ENCODE measurements at regions not wholly inside any gene's neighbourhood (a gene's known extent, or its start where the extent isn't known, plus 50 kb on each side); places are given as distances from the start of the nearest gene placed in this dataset.

GRCh38 chr4:151887816-151888180 lies 127.0 kb upstream of the GATB start:
- TF ChIP-seq FOXM1 (IDR thresholded peaks at IDR 0.05; ENCODE audit: borderline replicate concordance, low read depth) (no peak), NFIC (IDR thresholded peaks at IDR 0.05) (no peak), REST (IDR thresholded peaks at IDR 0.05; ENCODE audit: low read depth) (no peak), RAD21 (IDR thresholded peaks at IDR 0.05; ENCODE audit: low read depth) (no peak), TAF1 (IDR thresholded peaks at IDR 0.05; ENCODE audit: low read depth) (no peak), TEAD4 (IDR thresholded peaks at IDR 0.05) (no peak), ZBTB7A (IDR thresholded peaks at IDR 0.05; ENCODE audit: low read depth) (no peak), MAX (IDR thresholded peaks at IDR 0.05) (no peak), EGR1 (IDR thresholded peaks at IDR 0.05) (no peak), CREB1 (IDR thresholded peaks at IDR 0.05; ENCODE audit: low read depth) (no peak), CEBPB (IDR thresholded peaks at IDR 0.05) (no peak)
- TF ChIP-seq, protein P1, sequence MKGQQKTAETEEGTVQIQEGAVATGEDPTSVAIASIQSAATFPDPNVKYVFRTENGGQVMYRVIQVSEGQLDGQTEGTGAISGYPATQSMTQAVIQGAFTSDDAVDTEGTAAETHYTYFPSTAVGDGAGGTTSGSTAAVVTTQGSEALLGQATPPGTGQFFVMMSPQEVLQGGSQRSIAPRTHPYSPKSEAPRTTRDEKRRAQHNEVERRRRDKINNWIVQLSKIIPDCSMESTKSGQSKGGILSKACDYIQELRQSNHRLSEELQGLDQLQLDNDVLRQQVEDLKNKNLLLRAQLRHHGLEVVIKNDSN (IDR thresholded peaks at IDR 0.05), result no peak

DNA sequence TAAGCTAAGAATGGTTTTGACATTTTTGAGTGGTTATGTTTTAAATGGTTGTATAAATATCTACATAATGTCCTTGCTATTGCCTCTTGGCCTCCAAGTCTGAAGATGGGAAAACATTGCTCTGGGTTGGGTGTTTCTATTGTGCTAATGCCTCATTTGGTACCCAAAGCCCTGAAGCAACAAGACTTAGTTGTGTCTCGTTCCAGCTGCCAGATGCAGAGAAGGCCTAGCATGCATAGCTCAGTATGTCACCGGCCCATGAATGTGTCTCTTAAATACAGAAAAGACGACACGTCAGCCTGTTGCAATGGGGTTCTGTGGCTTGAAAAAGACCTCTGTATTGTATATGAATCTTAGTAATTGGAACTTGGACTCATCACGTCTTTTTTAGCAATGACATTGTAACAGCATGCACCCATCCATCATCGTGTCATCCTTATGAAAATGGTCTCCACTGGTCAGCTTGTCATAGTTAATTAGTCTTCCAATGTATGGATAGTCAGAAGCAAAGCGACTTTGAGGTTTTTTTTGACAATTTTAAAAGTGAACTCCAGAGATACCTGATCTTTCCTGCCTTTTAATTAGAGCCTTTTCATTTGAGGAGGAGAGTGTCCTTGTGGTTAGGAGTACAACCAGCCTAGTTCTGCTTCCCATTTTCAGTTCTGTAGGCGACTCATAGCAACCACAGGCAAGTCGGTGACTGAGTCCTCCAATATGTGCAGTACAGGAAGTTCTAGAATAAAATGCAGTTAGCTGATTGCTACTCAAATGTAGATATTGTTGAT lies 126.4 kb upstream of the GATB start:
- TF ChIP-seq NFIC (IDR thresholded peaks at IDR 0.05), result no peak
- no peak for TF ChIP-seq ZBTB7A (IDR thresholded peaks at IDR 0.05; ENCODE audit: low read depth)
- TF ChIP-seq CEBPB (IDR thresholded peaks at IDR 0.05), result no peak
- no peak for TF ChIP-seq EGR1 (IDR thresholded peaks at IDR 0.05)

DNA sequence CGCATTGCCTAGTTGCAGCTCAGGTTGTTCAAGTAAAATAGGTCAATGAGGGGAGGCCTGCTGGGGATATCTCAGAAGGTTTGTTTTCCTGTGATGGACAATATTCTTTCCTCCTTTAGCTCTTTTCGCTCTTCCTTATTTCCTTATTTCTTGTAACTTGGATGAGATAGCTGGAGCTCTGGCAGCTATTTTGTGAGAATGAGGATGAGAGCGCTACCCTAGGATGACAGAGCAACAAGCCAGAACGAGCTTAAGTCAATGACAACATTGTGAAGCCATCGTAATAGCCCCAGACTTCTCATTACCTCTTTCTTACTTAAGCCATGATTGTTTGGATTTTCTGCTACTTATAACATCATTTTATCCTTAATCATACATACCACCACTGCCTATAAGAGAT lies 124.3 kb upstream of the GATB start:
- TF ChIP-seq YY1 (IDR thresholded peaks at IDR 0.05; ENCODE audit: low read depth), result no peak
- TF ChIP-seq CEBPB (IDR thresholded peaks at IDR 0.05), result no peak
- TF ChIP-seq REST (IDR thresholded peaks at IDR 0.05; ENCODE audit: low read depth), result no peak
- no peak for TF ChIP-seq TAF1 (IDR thresholded peaks at IDR 0.05; ENCODE audit: low read depth)
- TF ChIP-seq EGR1 (IDR thresholded peaks at IDR 0.05), result no peak
- no peak for TF ChIP-seq ZBTB7A (IDR thresholded peaks at IDR 0.05; ENCODE audit: low read depth)
- TF ChIP-seq TCF12 (IDR thresholded peaks at IDR 0.05; ENCODE audit: low read depth), result no peak
- TF ChIP-seq, protein P1 (IDR thresholded peaks at IDR 0.05), result no peak
- TF ChIP-seq CREB1 (IDR thresholded peaks at IDR 0.05; ENCODE audit: low read depth), result no peak
- no peak for TF ChIP-seq MAX (IDR thresholded peaks at IDR 0.05)
- no peak for TF ChIP-seq EP300 (IDR thresholded peaks at IDR 0.05; ENCODE audit: borderline replicate concordance)
- TF ChIP-seq NFIC (IDR thresholded peaks at IDR 0.05), result no peak
- TF ChIP-seq RAD21 (IDR thresholded peaks at IDR 0.05; ENCODE audit: low read depth), result no peak
- TF ChIP-seq FOXM1 (IDR thresholded peaks at IDR 0.05; ENCODE audit: borderline replicate concordance, low read depth), result no peak
- no peak for TF ChIP-seq TEAD4 (IDR thresholded peaks at IDR 0.05)

- no peak for TF ChIP-seq TEAD4 (IDR thresholded peaks at IDR 0.05)
- no peak for TF ChIP-seq REST (IDR thresholded peaks at IDR 0.05; ENCODE audit: low read depth)
- no peak for TF ChIP-seq RAD21 (IDR thresholded peaks at IDR 0.05; ENCODE audit: low read depth)
- TF ChIP-seq NFIC (IDR thresholded peaks at IDR 0.05), result no peak
- TF ChIP-seq EGR1 (IDR thresholded peaks at IDR 0.05), result no peak
- no peak for TF ChIP-seq YY1 (IDR thresholded peaks at IDR 0.05; ENCODE audit: low read depth)
Observed at GRCh38 chr4:151883747-151884146, 122.9 kb upstream of the GATB start.
